A549 (cell line): ENCODE measurements at regions not wholly inside any gene's neighbourhood (a gene's known extent, or its start where the extent isn't known, plus 50 kb on each side); places are given as distances from the start of the nearest gene placed in this dataset.

ENCODE experiments used
- CTCF ChIP-seq: fragments of >200 bp; sonication (Bioruptor Twin); formaldehyde crosslinking; IDR thresholded peaks from 3 replicates; pipeline ENCODE4 v1.5.1; 2016
- EP300 ChIP-seq, 2 experiments: fragments of >200 bp; sonication (Bioruptor Twin); formaldehyde crosslinking; IDR thresholded peaks; 2 replicates in 1 of 2; 3 replicates in 1 of 2; pipeline ENCODE4 v1.6.1; 2016 to 2017
- MAFK ChIP-seq: fragments of 450-650 bp; IDR thresholded peaks from 2 replicates; pipeline ENCODE4 v1.6.1; 2014; ENCODE audit not compliant: partially characterized antibody
- PHF8 ChIP-seq: fragments of 200-600 bp; sonication (generic); IDR thresholded peaks from 2 replicates; pipeline ENCODE4 v1.6.1; 2016; ENCODE audit warnings: low read depth, mild to moderate bottlenecking, antibody characterized with exemption, moderate library complexity, borderline replicate concordance
- POLR2A ChIP-seq: IDR thresholded peaks from 2 replicates; pipeline ENCODE4 v1.6.1; 2012; ENCODE audit warnings: mild to moderate bottlenecking, low read length
- REST ChIP-seq: fragments of 200-600 bp; sonication (generic); IDR thresholded peaks from 2 replicates; pipeline ENCODE4 v1.6.1; 2016; ENCODE audit warnings: antibody characterized with exemption, mild to moderate bottlenecking, moderate library complexity
- TFCP2L1 ChIP-seq: fragments of 250-450 bp; sonication (Bioruptor Pico); IDR thresholded peaks from 2 replicates; pipeline ENCODE4 v1.5.0; 2021; ENCODE audit warnings: mild to moderate bottlenecking
- ZFP36 ChIP-seq: fragments of 450-650 bp; IDR thresholded peaks from 2 replicates; pipeline ENCODE4 v1.6.1; 2014; ENCODE audit warnings: borderline replicate concordance; ENCODE audit not compliant: partially characterized antibody

GRCh38 chr3:106533788-106534160 is 665.0 kb upstream of the CBLB start:
- no peak for TF ChIP-seq REST
- no peak for TF ChIP-seq TFCP2L1
- TF ChIP-seq POLR2A, result no peak
- TF ChIP-seq ZFP36, result no peak
- TF ChIP-seq PHF8, result no peak
- no peak for TF ChIP-seq CTCF
- TF ChIP-seq MAFK, result no peak
- TF ChIP-seq EP300 (IDR thresholded peaks at IDR 0.05), result no peak
